CD14-positive monocyte (primary cell): ENCODE measurements at regions not wholly inside any gene's neighbourhood (a gene's known extent, or its start where the extent isn't known, plus 50 kb on each side); places are given as distances from the start of the nearest gene placed in this dataset.

ENCODE experiments used
- DNase-seq, 3 donors: peaks; one replicate each; pipeline ENCODE4 v3.0.0-alpha.2; 2011 to 2022
- H2AFZ ChIP-seq: 2 replicates; pipeline ENCODE4 v1.6.0; 2012; ENCODE audit warnings: mild to moderate bottlenecking, low read depth, low read length, inconsistent platforms; ENCODE audit not compliant: insufficient read depth, poor library complexity, severe bottlenecking
- H3K27ac ChIP-seq, 2 donors: 1 replicate in 1 of 2; 2 replicates in 1 of 2; pipeline ENCODE4 v1.5.1; 2012 to 2013; ENCODE audit warnings: low read length in 2 of 2, control low read depth in 1 of 2, inconsistent platforms in 1 of 2, low read depth in 1 of 2, mild to moderate bottlenecking in 1 of 2
- H3K27me3 ChIP-seq, 2 donors: one replicate each; pipeline versions ENCODE4 v1.6.0 to v1.6.1; 2011 to 2013; ENCODE audit warnings: low read length in 2 of 2; ENCODE audit not compliant: control insufficient read depth in 2 of 2, insufficient read depth in 2 of 2
- H3K36me3 ChIP-seq, 2 donors: replicated peaks in 1 of 2; 1 replicate in 1 of 2; 2 replicates in 1 of 2; pipeline versions ENCODE4 v1.5.1 to v1.6.1; 2012 to 2013; ENCODE audit warnings: low read length in 2 of 2, control low read depth in 1 of 2, inconsistent platforms in 1 of 2, mild to moderate bottlenecking in 1 of 2; ENCODE audit not compliant: insufficient read depth in 2 of 2, control insufficient read depth in 1 of 2
- H3K4me1 ChIP-seq, 2 donors: 1 replicate in 1 of 2; 2 replicates in 1 of 2; pipeline versions ENCODE4 v1.5.1 to v1.6.1; 2012 to 2013; ENCODE audit warnings: low read length in 2 of 2, control low read depth in 1 of 2, inconsistent platforms in 1 of 2, mild to moderate bottlenecking in 1 of 2, moderate library complexity in 1 of 2; ENCODE audit not compliant: insufficient read depth in 2 of 2, control insufficient read depth in 1 of 2
- H3K4me2 ChIP-seq: replicated peaks from 2 replicates; pipeline ENCODE3; 2012; ENCODE audit warnings: low read length, moderate library complexity, mild to moderate bottlenecking; ENCODE audit not compliant: poor library complexity, severe bottlenecking; ENCODE audit errors: extremely low read depth
- H3K4me3 ChIP-seq, 3 experiments: fragments of 200-600 bp in 1 of 3; sonication (generic) in 1 of 3; replicated peaks in 1 of 3; 1 replicate in 2 of 3; 2 replicates in 1 of 3; pipeline ENCODE4 v1.5.1; 2011 to 2013; ENCODE audit warnings: low read length in 3 of 3, mild to moderate bottlenecking in 3 of 3, control low read depth in 2 of 3, low read depth in 2 of 3, inconsistent platforms in 1 of 3, moderate library complexity in 1 of 3
- H3K79me2 ChIP-seq: 2 replicates; pipeline ENCODE4 v1.6.0; 2012; ENCODE audit warnings: mild to moderate bottlenecking, control low read depth, inconsistent platforms, low read length, moderate library complexity; ENCODE audit not compliant: insufficient read depth
- H3K9ac ChIP-seq: 2 replicates; pipeline ENCODE4 v1.6.0; 2017; ENCODE audit warnings: low read length, mild to moderate bottlenecking; ENCODE audit not compliant: insufficient read depth, poor library complexity, severe bottlenecking
- H3K9me3 ChIP-seq, 2 donors: replicated peaks in 1 of 2; 1 replicate in 1 of 2; 2 replicates in 1 of 2; pipeline versions ENCODE4 v1.5.1 to v1.6.1; 2012 to 2013; ENCODE audit warnings: low read length in 2 of 2, control low read depth in 1 of 2; ENCODE audit not compliant: control insufficient read depth in 1 of 2, insufficient read depth in 1 of 2
- H4K20me1 ChIP-seq: 2 replicates; pipeline ENCODE4 v1.6.0; 2012; ENCODE audit warnings: mild to moderate bottlenecking, low read length, control low read depth, moderate library complexity; ENCODE audit not compliant: insufficient read depth
- H3K27ac Mint-ChIP-seq, 7 donors: one replicate each; pipeline ENCODE4 v1.8.0; 2020; ENCODE audit warnings: mild to moderate bottlenecking in 7 of 7, mixed read lengths in 7 of 7, moderate library complexity in 6 of 7, inconsistent platforms in 2 of 7
- H3K27me3 Mint-ChIP-seq, 3 donors: one replicate each; pipeline ENCODE4 v1.8.0; 2021 to 2022; ENCODE audit warnings: low read depth in 3 of 3, mild to moderate bottlenecking in 3 of 3, mixed read lengths in 3 of 3, moderate library complexity in 3 of 3, inconsistent platforms in 1 of 3
- H3K36me3 Mint-ChIP-seq, 2 donors: one replicate each; pipeline ENCODE4 v1.8.0; 2020; ENCODE audit warnings: mixed read lengths in 2 of 2, inconsistent platforms in 1 of 2, mild to moderate bottlenecking in 1 of 2
- H3K4me1 Mint-ChIP-seq: one replicate; pipeline ENCODE4 v1.8.0; 2020; ENCODE audit warnings: mild to moderate bottlenecking, mixed read lengths
- H3K4me3 Mint-ChIP-seq, 2 donors: one replicate each; pipeline ENCODE4 v1.8.0; 2020; ENCODE audit warnings: mild to moderate bottlenecking in 2 of 2, mixed read lengths in 2 of 2, moderate library complexity in 1 of 2
- H3K9me3 Mint-ChIP-seq, 7 donors: one replicate each; pipeline ENCODE4 v1.8.0; 2020 to 2022; ENCODE audit warnings: mixed read lengths in 7 of 7, mild to moderate bottlenecking in 6 of 7, moderate library complexity in 6 of 7, inconsistent platforms in 2 of 7
- CTCF ChIP-seq: fragments of 200-600 bp; IDR thresholded peaks from one replicate; pipeline ENCODE4 v1.8.0; 2022; ENCODE audit warnings: antibody characterized with exemption, mild to moderate bottlenecking
- WGBS: methylation state at CpG from one replicate; pipeline ENCODE4 v1.1.5; 2013; ENCODE audit warnings: missing lambda C conversion rate; ENCODE audit not compliant: insufficient coverage; 5-methylcytosine and 5-hydroxymethylcytosine counted together
- intact Hi-C, 2 donors: fragments of 100-400 bp; cut with micrococcal nuclease; formaldehyde crosslinking; loops; one replicate each; pipeline versions ENCODE4 v1.15.0 to v1.15.1; 2023

- Mint-ChIP-seq H3K4me3 (no peak overlapping the region), H3K27ac (no peak overlapping the region), H3K9me3 (no peaks in the 10 kb centered on the region), H3K27me3 (peaks cover 2 to 3% (median 3%) of the 10 kb centered on the region in 3 donors), H3K36me3 (no peaks in the 10 kb centered on the region), H3K4me1 (no peaks in the 10 kb centered on the region)
- DNase-seq = no peak
- Histone ChIP-seq H3K79me2 (no peaks in the 10 kb centered on the region), H3K9ac (no peak overlapping the region), H4K20me1 (no peaks in the 10 kb centered on the region), H3K27me3 (no peaks in the 10 kb centered on the region), H3K36me3 (no peaks in the 10 kb centered on the region), H3K4me2 (no peak overlapping the region), H2AFZ (no peak overlapping the region), H3K27ac (no peak overlapping the region), H3K9me3 (no peaks in the 10 kb centered on the region), H3K4me3 (no peak overlapping the region), H3K4me1 (no peaks in the 10 kb centered on the region)
- WGBS = 89% methylated on average over 4 of the region's 4 CpGs
- intact Hi-C loops = no loop called here
- TF ChIP-seq CTCF = no peak
Observed at GRCh38 chr11:134483857-134484256, 71.8 kb upstream of the B3GAT1 start.

- intact Hi-C loops = no loop called here
- H3K9me3 Mint-ChIP-seq = no peaks in the 10 kb centered on the region
Observed at GRCh38 chr11:134483291-134483690, 71.2 kb upstream of the B3GAT1 start.

More at GRCh38 chr11:134483291-134483690, 71.2 kb upstream of the B3GAT1 start:
- Mint-ChIP-seq H3K4me1 (no peaks in the 10 kb centered on the region), H3K27me3 (peaks cover 3 to 4% (median 3%) of the 10 kb centered on the region in 3 donors), H3K36me3 (no peaks in the 10 kb centered on the region), H3K27ac (peak overlapping the region in 1 of 7 donors; percentile 2), H3K4me3 (no peak overlapping the region)
- WGBS = 93% methylated on average over 13 of the region's 14 CpGs
- H3K4me1 ChIP-seq = no peaks in the 10 kb centered on the region
- H3K9ac ChIP-seq = no peak overlapping the region
- no peak for TF ChIP-seq CTCF
- H3K36me3 ChIP-seq = no peaks in the 10 kb centered on the region
- H4K20me1 ChIP-seq = no peaks in the 10 kb centered on the region
- H3K4me2 ChIP-seq = no peak overlapping the region
- H3K27me3 ChIP-seq = no peaks in the 10 kb centered on the region
- no peaks in the 10 kb centered on the region for H3K79me2 ChIP-seq
- H3K4me3 ChIP-seq = no peak overlapping the region
- H2AFZ ChIP-seq = no peak overlapping the region
- no peak for DNase-seq
- H3K27ac ChIP-seq = no peak overlapping the region
- H3K9me3 ChIP-seq = no peaks in the 10 kb centered on the region
